ENCODE measurements at regions not wholly inside any gene's neighbourhood (a gene's known extent, or its start where the extent isn't known, plus 50 kb on each side); places are given as distances from the start of the nearest gene placed in this dataset.
"Not testable (repeated sequence)": the region's sequence is repeated elsewhere in the genome, so short reads cannot be mapped to it uniquely, and the experiment has no call there.

GRCh38 chr12:73112035-73112816, 840.1 kb downstream of the TRHDE start:
- no peak overlapping the region for H3K4me3 ChIP-seq (ENCODE audit: low read length)
- DNase-seq (ENCODE audit: low read depth) = no peak
- no peak for TF ChIP-seq CTCF (conservative IDR thresholded peaks at IDR 0.05; ENCODE audit: low read depth, low read length)

DNA sequence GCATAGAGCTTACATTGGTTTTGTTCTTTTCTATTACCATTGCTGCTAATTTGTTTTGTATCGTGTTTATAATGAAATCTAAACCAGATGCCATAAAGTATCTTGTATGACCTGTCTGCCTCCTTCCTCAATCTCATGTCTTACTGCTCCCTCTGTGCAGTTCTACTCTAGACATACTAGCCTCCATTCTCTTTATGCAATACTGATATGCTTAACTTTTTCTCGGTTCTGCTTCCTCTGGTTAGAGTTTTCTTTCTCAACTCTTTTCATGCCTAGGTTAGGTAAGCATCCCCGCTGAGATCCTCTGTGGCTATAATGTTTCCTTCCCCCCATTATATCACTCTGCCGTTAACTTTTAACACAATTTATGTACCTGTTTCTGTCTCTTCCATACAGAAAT, 852.3 kb downstream of the TRHDE start:
- no peak overlapping the region for H3K4me3 ChIP-seq (ENCODE audit: low read length)
- TF ChIP-seq CTCF (conservative IDR thresholded peaks at IDR 0.05; ENCODE audit: low read depth, low read length) = no peak
- no peak for DNase-seq (ENCODE audit: low read depth)

- no peak for TF ChIP-seq CTCF (conservative IDR thresholded peaks at IDR 0.05; ENCODE audit: low read depth, low read length)
These were observed 853.0 kb downstream of the TRHDE start for GRCh38 chr12:73125148-73125547.

GRCh38 chr12:73136386-73136785, 864.2 kb downstream of the TRHDE start:
- no peak for TF ChIP-seq CTCF (conservative IDR thresholded peaks at IDR 0.05; ENCODE audit: low read depth, low read length)
- H3K4me3 ChIP-seq (ENCODE audit: low read length) = no peak overlapping the region
- no peak for DNase-seq (ENCODE audit: low read depth)

More at GRCh38 chr12:73125148-73125547, 853.0 kb downstream of the TRHDE start:
- no peak overlapping the region for H3K4me3 ChIP-seq (ENCODE audit: low read length)
- DNase-seq (ENCODE audit: low read depth) = no peak

GRCh38 chr12:73139642-73140041, 867.5 kb downstream of the TRHDE start:
- DNase-seq (ENCODE audit: low read depth); H3K4me3 ChIP-seq (ENCODE audit: low read length): not testable (repeated sequence)

- TF ChIP-seq CTCF (conservative IDR thresholded peaks at IDR 0.05; ENCODE audit: low read depth, low read length) = no peak
- no peak overlapping the region for H3K4me3 ChIP-seq (ENCODE audit: low read length)
- DNase-seq (ENCODE audit: low read depth) = no peak
These were observed 886.2 kb downstream of the TRHDE start for GRCh38 chr12:73158341-73158740.

DNA sequence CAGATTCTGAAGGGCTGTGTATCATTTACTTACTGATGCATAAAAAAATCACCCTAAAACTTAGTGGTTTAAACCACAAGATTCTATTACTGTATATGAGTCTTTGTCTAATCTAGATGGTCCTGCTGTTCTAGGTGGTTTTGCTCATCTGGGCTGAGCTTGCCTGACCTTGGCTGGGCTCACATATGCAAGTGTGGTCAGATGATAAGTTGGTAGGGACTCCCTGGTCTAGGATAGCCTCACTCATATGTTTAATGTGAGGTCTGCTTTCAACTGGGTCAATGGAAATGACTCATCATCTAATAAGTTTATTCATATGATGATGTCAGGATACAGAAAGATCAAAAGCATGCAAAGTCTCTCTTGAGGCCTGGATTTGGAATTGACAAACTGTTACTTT, 887.8 kb downstream of the TRHDE start:
- H3K4me3 ChIP-seq (ENCODE audit: low read length) = no peak overlapping the region
- no peak for DNase-seq (ENCODE audit: low read depth)
- TF ChIP-seq CTCF (conservative IDR thresholded peaks at IDR 0.05; ENCODE audit: low read depth, low read length) = no peak

All from retinal pigment epithelial cell (primary cell).